Hepatocyte (in vitro differentiated cells): ENCODE measurements at regions not wholly inside any gene's neighbourhood (a gene's known extent, or its start where the extent isn't known, plus 50 kb on each side); places are given as distances from the start of the nearest gene placed in this dataset.

Source experiments
- DNase-seq: peaks from one replicate; pipeline ENCODE4 v3.0.0-alpha.2; 2016; ENCODE audit warnings: low spot score
- H2AFZ ChIP-seq: fragments of 200-600 bp; sonication (generic); 2 replicates; pipeline ENCODE4 v1.6.0; 2016; ENCODE audit warnings: antibody characterized with exemption, mild to moderate bottlenecking
- H3K27ac ChIP-seq: fragments of 200-600 bp; sonication (generic); 2 replicates; pipeline ENCODE4 v1.5.1; 2016; ENCODE audit warnings: mild to moderate bottlenecking
- H3K27me3 ChIP-seq: fragments of 200-600 bp; sonication (generic); 2 replicates; pipeline ENCODE4 v1.6.1; 2016
- H3K36me3 ChIP-seq: fragments of 200-600 bp; sonication (generic); replicated peaks from 2 replicates; pipeline ENCODE4 v1.5.1; 2016; ENCODE audit warnings: low read depth; ENCODE audit not compliant: insufficient read depth
- H3K4me1 ChIP-seq: fragments of 200-600 bp; sonication (generic); 2 replicates; pipeline ENCODE4 v1.5.1; 2016; ENCODE audit warnings: mild to moderate bottlenecking, moderate library complexity; ENCODE audit not compliant: insufficient read depth
- H3K4me2 ChIP-seq: fragments of 200-600 bp; sonication (generic); 2 replicates; pipeline ENCODE4 v1.6.0; 2016
- H3K4me3 ChIP-seq: fragments of 200-600 bp; sonication (generic); 2 replicates; pipeline ENCODE4 v1.5.1; 2016; ENCODE audit warnings: mild to moderate bottlenecking
- H3K79me2 ChIP-seq: fragments of 200-600 bp; sonication (generic); 2 replicates; pipeline ENCODE4 v1.6.0; 2017; ENCODE audit warnings: mild to moderate bottlenecking
- H3K9me2 ChIP-seq: fragments of 200-600 bp; sonication (generic); replicated peaks from 2 replicates; pipeline ENCODE4 v1.6.0; 2017; ENCODE audit warnings: mild to moderate bottlenecking; ENCODE audit not compliant: insufficient read depth
- H3K9me3 ChIP-seq: fragments of 200-600 bp; sonication (generic); 2 replicates; pipeline ENCODE4 v1.5.1; 2016; ENCODE audit warnings: low read depth, mild to moderate bottlenecking
- H4K20me1 ChIP-seq: fragments of 200-600 bp; sonication (generic); 2 replicates; pipeline ENCODE4 v1.6.0; 2016; ENCODE audit warnings: mild to moderate bottlenecking; ENCODE audit not compliant: insufficient read depth, poor library complexity, severe bottlenecking
- CTCF ChIP-seq: fragments of 200-600 bp; sonication (generic); IDR thresholded peaks from 2 replicates; pipeline ENCODE4 v1.5.1; 2016; ENCODE audit warnings: antibody characterized with exemption, mild to moderate bottlenecking; ENCODE audit not compliant: poor library complexity
- EZH2 ChIP-seq: fragments of 200-600 bp; sonication (generic); IDR thresholded peaks from 2 replicates; pipeline ENCODE4 v1.6.1; 2016; ENCODE audit warnings: antibody characterized with exemption, mild to moderate bottlenecking, borderline replicate concordance
- EZH2phosphoT487 ChIP-seq: fragments of 200-600 bp; sonication (generic); IDR thresholded peaks from one replicate; pipeline ENCODE4 v1.6.1; 2018; ENCODE audit warnings: antibody characterized with exemption, mild to moderate bottlenecking, low read depth, moderate library complexity; ENCODE audit not compliant: unreplicated experiment, severe bottlenecking
- WGBS: methylation state at CpG from one replicate; pipeline ENCODE4 v1.1.6; 2016; ENCODE audit warnings: low lambda C conversion rate; ENCODE audit errors: missing lambda C conversion rate; 5-methylcytosine and 5-hydroxymethylcytosine counted together

- no peaks in the 10 kb centered on the region for H4K20me1 ChIP-seq
- H2AFZ ChIP-seq, result no peak overlapping the region
- H3K79me2 ChIP-seq, result no peaks in the 10 kb centered on the region
- no peaks in the 10 kb centered on the region for H3K4me1 ChIP-seq
- H3K9me3 ChIP-seq, result no peaks in the 10 kb centered on the region
- 78% methylated on average over 7 of the region's 7 CpGs for WGBS
- DNase-seq, result no peak
- no peaks in the 10 kb centered on the region for H3K36me3 ChIP-seq
- H3K27me3 ChIP-seq, result peaks cover 4% of the 10 kb centered on the region
- no peak for TF ChIP-seq EZH2
- TF ChIP-seq CTCF, result no peak
- TF ChIP-seq EZH2phosphoT487, result no peak
- no peaks in the 10 kb centered on the region for H3K9me2 ChIP-seq
- H3K27ac ChIP-seq, result no peak overlapping the region
- H3K4me2 ChIP-seq, result no peak overlapping the region
- H3K4me3 ChIP-seq, result no peak overlapping the region
Measured at GRCh38 chr5:3175416-3175815, 420.2 kb upstream of the IRX1 start.

GRCh38 chr5:3167473-3167872 lies 416.0 kb upstream of the IRX2 start:
- no peaks in the 10 kb centered on the region for H3K4me1 ChIP-seq
- no peak for DNase-seq
- no peaks in the 10 kb centered on the region for H3K9me3 ChIP-seq
- H3K36me3 ChIP-seq, result no peaks in the 10 kb centered on the region
- H3K27ac ChIP-seq, result no peak overlapping the region
- no peaks in the 10 kb centered on the region for H3K9me2 ChIP-seq
- TF ChIP-seq EZH2 (no peak), EZH2phosphoT487 (no peak), CTCF (no peak)
- H2AFZ ChIP-seq, result no peak overlapping the region
- no peaks in the 10 kb centered on the region for H3K79me2 ChIP-seq
- no peaks in the 10 kb centered on the region for H4K20me1 ChIP-seq
- H3K4me2 ChIP-seq, result no peak overlapping the region
- no peaks in the 10 kb centered on the region for H3K27me3 ChIP-seq
- H3K4me3 ChIP-seq, result no peak overlapping the region

GRCh38 chr5:3163626-3164025 lies 412.1 kb upstream of the IRX2 start:
- Histone ChIP-seq H3K27me3 (no peaks in the 10 kb centered on the region), H3K4me2 (no peak overlapping the region), H4K20me1 (no peaks in the 10 kb centered on the region), H2AFZ (no peak overlapping the region), H3K79me2 (no peaks in the 10 kb centered on the region), H3K4me3 (no peak overlapping the region), H3K4me1 (no peaks in the 10 kb centered on the region), H3K9me2 (no peaks in the 10 kb centered on the region), H3K27ac (no peak overlapping the region), H3K36me3 (no peaks in the 10 kb centered on the region), H3K9me3 (no peaks in the 10 kb centered on the region)
- no peak for DNase-seq
- TF ChIP-seq CTCF, result no peak
- TF ChIP-seq EZH2phosphoT487, result no peak
- no peak for TF ChIP-seq EZH2
- WGBS, result 94% methylated on average over 6 of the region's 6 CpGs

- Histone ChIP-seq H3K4me2 (no peak overlapping the region), H3K4me1 (no peaks in the 10 kb centered on the region), H3K79me2 (no peaks in the 10 kb centered on the region), H3K27ac (no peak overlapping the region), H2AFZ (no peak overlapping the region), H3K9me2 (no peaks in the 10 kb centered on the region), H3K9me3 (no peaks in the 10 kb centered on the region), H4K20me1 (no peaks in the 10 kb centered on the region), H3K36me3 (no peaks in the 10 kb centered on the region), H3K27me3 (no peaks in the 10 kb centered on the region), H3K4me3 (no peak overlapping the region)
- TF ChIP-seq CTCF (no peak), EZH2phosphoT487 (no peak), EZH2 (no peak)
- no peak for DNase-seq
- 71% methylated on average over 8 of the region's 8 CpGs for WGBS
Measured at GRCh38 chr5:3161672-3162071, 410.2 kb upstream of the IRX2 start.
